Astrocyte (in vitro differentiated cells and primary cell): ENCODE measurements at regions not wholly inside any gene's neighbourhood (a gene's known extent, or its start where the extent isn't known, plus 50 kb on each side); places are given as distances from the start of the nearest gene placed in this dataset.

Experiments
- DNase-seq: peaks from one replicate; pipeline ENCODE4 v3.0.0-alpha.2; 2010; ENCODE audit warnings: low read depth
- FAIRE-seq: peaks from 2 replicates; lab custom pipeline; 2011; peaks lifted over from hg19 to GRCh38; lab: Jason Lieb, UNC
- H2AFZ ChIP-seq: 2 replicates; pipeline ENCODE4 v1.6.0; 2012; ENCODE audit warnings: low read depth, low read length, inconsistent platforms
- H3K27ac ChIP-seq: 2 replicates; pipeline ENCODE4 v1.5.1; 2011; ENCODE audit warnings: low read depth, low read length, inconsistent platforms
- H3K27me3 ChIP-seq: 2 replicates; pipeline ENCODE4 v1.6.0; 2011; ENCODE audit warnings: low read length, inconsistent platforms; ENCODE audit not compliant: insufficient read depth
- H3K36me3 ChIP-seq: 2 replicates; pipeline ENCODE4 v1.5.1; 2011; ENCODE audit warnings: low read length, inconsistent platforms; ENCODE audit not compliant: insufficient read depth
- H3K4me1 ChIP-seq: 2 replicates; pipeline ENCODE4 v1.5.1; 2011; ENCODE audit warnings: low read length, inconsistent platforms; ENCODE audit not compliant: insufficient read depth
- H3K4me2 ChIP-seq: 2 replicates; pipeline ENCODE4 v1.6.0; 2012; ENCODE audit warnings: low read length, inconsistent platforms
- H3K4me3 ChIP-seq: 2 replicates; pipeline ENCODE4 v1.5.1; 2011; ENCODE audit warnings: low read depth, mild to moderate bottlenecking, low read length, inconsistent platforms; ENCODE audit not compliant: insufficient read depth
- H3K79me2 ChIP-seq: 2 replicates; pipeline ENCODE4 v1.6.0; 2012; ENCODE audit warnings: mild to moderate bottlenecking, low read length, inconsistent platforms; ENCODE audit not compliant: insufficient read depth
- H3K9ac ChIP-seq: 2 replicates; pipeline ENCODE4 v1.6.0; 2012; ENCODE audit warnings: mild to moderate bottlenecking, low read length, inconsistent platforms
- H3K9me3 ChIP-seq: 2 replicates; pipeline ENCODE4 v1.5.1; 2012; ENCODE audit warnings: low read depth, mild to moderate bottlenecking, low read length, inconsistent platforms; ENCODE audit not compliant: insufficient read depth
- H4K20me1 ChIP-seq: 2 replicates; pipeline ENCODE4 v1.6.0; 2012; ENCODE audit warnings: low read length, inconsistent platforms; ENCODE audit not compliant: insufficient read depth
- H3K27ac Mint-ChIP-seq: one replicate; pipeline ENCODE4 v1.8.0; 2021; ENCODE audit warnings: mild to moderate bottlenecking, mixed read lengths; ENCODE audit not compliant: unreplicated experiment
- H3K27me3 Mint-ChIP-seq: one replicate; pipeline ENCODE4 v1.8.0; 2021; ENCODE audit warnings: low read depth, mixed read lengths; ENCODE audit not compliant: unreplicated experiment
- H3K36me3 Mint-ChIP-seq: one replicate; pipeline ENCODE4 v1.8.0; 2021; ENCODE audit warnings: low read depth, mixed read lengths; ENCODE audit not compliant: unreplicated experiment
- H3K4me1 Mint-ChIP-seq: one replicate; pipeline ENCODE4 v1.8.0; 2021; ENCODE audit warnings: low read depth, mixed read lengths; ENCODE audit not compliant: unreplicated experiment
- H3K4me3 Mint-ChIP-seq: one replicate; pipeline ENCODE4 v1.8.0; 2021; ENCODE audit warnings: mild to moderate bottlenecking, moderate library complexity, mixed read lengths; ENCODE audit not compliant: unreplicated experiment
- H3K9me3 Mint-ChIP-seq: one replicate; pipeline ENCODE4 v1.8.0; 2021; ENCODE audit warnings: mild to moderate bottlenecking, mixed read lengths; ENCODE audit not compliant: unreplicated experiment
- EZH2 ChIP-seq: IDR thresholded peaks from 2 replicates; pipeline ENCODE4 v1.6.1; 2012; ENCODE audit warnings: mild to moderate bottlenecking, low read length, inconsistent platforms; ENCODE audit not compliant: insufficient read depth
- TF ChIP-seq, protein P1 (sequence below): IDR thresholded peaks from 2 replicates; pipeline ENCODE4 v1.5.1; 2011; ENCODE audit warnings: low read depth, mild to moderate bottlenecking, inconsistent platforms, low read length, moderate library complexity; ENCODE audit not compliant: insufficient read depth

DNA sequence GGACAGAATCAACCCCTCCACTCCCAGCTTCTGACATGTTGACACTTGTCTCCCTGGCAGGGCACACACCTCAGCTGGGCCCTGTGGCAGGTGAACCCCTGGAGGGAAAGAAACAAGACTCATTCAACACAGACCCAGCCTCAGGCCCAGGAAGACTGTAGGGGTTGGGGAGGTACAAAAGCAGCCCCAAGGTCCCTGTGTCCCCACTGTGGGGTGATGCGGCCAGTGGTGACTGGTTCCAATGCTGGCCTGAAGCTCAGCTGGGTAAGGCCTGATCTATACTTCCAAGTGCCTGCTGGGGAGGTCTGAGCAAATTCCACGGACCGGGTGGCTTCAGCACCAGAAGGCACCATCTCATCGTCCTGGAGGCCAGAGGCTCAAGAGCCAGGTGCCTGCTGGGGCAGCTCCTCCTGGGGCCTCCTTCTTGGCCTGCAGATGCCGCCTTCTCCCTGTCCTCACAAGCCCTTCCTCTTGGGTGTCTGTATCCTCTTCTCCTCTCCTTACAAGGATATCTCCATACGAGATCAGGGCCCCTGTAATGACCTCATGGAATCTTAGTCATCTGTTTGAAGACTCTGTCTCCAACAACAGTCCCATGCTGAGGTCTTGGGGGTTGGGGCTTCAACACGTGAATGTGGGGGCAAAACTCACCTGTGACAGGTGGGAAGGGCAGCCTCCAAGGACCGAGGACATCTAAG lies 1492.1 kb downstream of the BRD1 start:
- no peak overlapping the region for H3K27ac ChIP-seq
- peaks cover 25% of the 10 kb centered on the region for H3K27me3 Mint-ChIP-seq
- no peaks in the 10 kb centered on the region for H3K36me3 Mint-ChIP-seq
- no peak overlapping the region for H3K9ac ChIP-seq
- no peak for FAIRE-seq
- DNase-seq: no peak
- no peak overlapping the region for H3K4me3 Mint-ChIP-seq
- no peak overlapping the region for H3K27ac Mint-ChIP-seq
- TF ChIP-seq EZH2: no peak
- TF ChIP-seq, protein P1, sequence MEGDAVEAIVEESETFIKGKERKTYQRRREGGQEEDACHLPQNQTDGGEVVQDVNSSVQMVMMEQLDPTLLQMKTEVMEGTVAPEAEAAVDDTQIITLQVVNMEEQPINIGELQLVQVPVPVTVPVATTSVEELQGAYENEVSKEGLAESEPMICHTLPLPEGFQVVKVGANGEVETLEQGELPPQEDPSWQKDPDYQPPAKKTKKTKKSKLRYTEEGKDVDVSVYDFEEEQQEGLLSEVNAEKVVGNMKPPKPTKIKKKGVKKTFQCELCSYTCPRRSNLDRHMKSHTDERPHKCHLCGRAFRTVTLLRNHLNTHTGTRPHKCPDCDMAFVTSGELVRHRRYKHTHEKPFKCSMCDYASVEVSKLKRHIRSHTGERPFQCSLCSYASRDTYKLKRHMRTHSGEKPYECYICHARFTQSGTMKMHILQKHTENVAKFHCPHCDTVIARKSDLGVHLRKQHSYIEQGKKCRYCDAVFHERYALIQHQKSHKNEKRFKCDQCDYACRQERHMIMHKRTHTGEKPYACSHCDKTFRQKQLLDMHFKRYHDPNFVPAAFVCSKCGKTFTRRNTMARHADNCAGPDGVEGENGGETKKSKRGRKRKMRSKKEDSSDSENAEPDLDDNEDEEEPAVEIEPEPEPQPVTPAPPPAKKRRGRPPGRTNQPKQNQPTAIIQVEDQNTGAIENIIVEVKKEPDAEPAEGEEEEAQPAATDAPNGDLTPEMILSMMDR: no peak
- H3K9me3 Mint-ChIP-seq: peaks cover 3% of the 10 kb centered on the region
- H3K4me3 ChIP-seq: no peak overlapping the region
- H3K4me1 ChIP-seq: no peaks in the 10 kb centered on the region
- H3K4me1 Mint-ChIP-seq: peaks cover 3% of the 10 kb centered on the region
- H3K27me3 ChIP-seq: no peaks in the 10 kb centered on the region
- peaks cover 14% of the 10 kb centered on the region for H3K9me3 ChIP-seq
- H4K20me1 ChIP-seq: no peaks in the 10 kb centered on the region
- no peaks in the 10 kb centered on the region for H3K36me3 ChIP-seq
- H2AFZ ChIP-seq: no peak overlapping the region
- H3K4me2 ChIP-seq: no peak overlapping the region
- no peaks in the 10 kb centered on the region for H3K79me2 ChIP-seq

- Histone ChIP-seq H4K20me1 (no peaks in the 10 kb centered on the region), H3K4me2 (no peak overlapping the region), H3K4me3 (no peak overlapping the region), H3K36me3 (no peaks in the 10 kb centered on the region), H3K27ac (no peak overlapping the region), H3K79me2 (no peaks in the 10 kb centered on the region), H3K9me3 (peaks cover 14% of the 10 kb centered on the region), H2AFZ (no peak overlapping the region), H3K9ac (no peak overlapping the region), H3K4me1 (no peaks in the 10 kb centered on the region), H3K27me3 (no peaks in the 10 kb centered on the region)
- no peak for FAIRE-seq
- Mint-ChIP-seq H3K9me3 (peaks cover 3% of the 10 kb centered on the region), H3K36me3 (no peaks in the 10 kb centered on the region), H3K4me1 (peaks cover 3% of the 10 kb centered on the region), H3K27me3 (peaks cover 19% of the 10 kb centered on the region), H3K27ac (no peak overlapping the region), H3K4me3 (no peak overlapping the region)
- TF ChIP-seq, protein P1: no peak
- no peak for TF ChIP-seq EZH2
- no peak for DNase-seq
Measured at GRCh38 chr22:48334971-48335370, 1492.7 kb downstream of the BRD1 start.
